Common myeloid progenitor, CD34-positive (primary cell): ENCODE measurements at regions not wholly inside any gene's neighbourhood (a gene's known extent, or its start where the extent isn't known, plus 50 kb on each side); places are given as distances from the start of the nearest gene placed in this dataset.

ENCODE experiments used
- CTCF ChIA-PET: fragments of 350-600 bp; sonication (Branson Sonifier 250); formaldehyde crosslinking; loops from one replicate; lab custom pipeline; 2021; ENCODE audit warnings: antibody characterized with exemption; lab: Charles Lee
- POLR2A ChIA-PET: fragments of 350-600 bp; sonication (Branson Sonifier 250); formaldehyde crosslinking; loops from one replicate; lab custom pipeline; 2021; ENCODE audit warnings: antibody characterized with exemption; lab: Charles Lee
- DNase-seq, 3 donors: peaks; one replicate each; pipeline versions ENCODE4 v3.0.0 to v3.0.0-alpha.2; 2013
- H3K27ac ChIP-seq, 2 experiments: 1 replicate in 1 of 2; 2 replicates in 1 of 2; pipeline ENCODE4 v1.7.0; 2013; ENCODE audit warnings: inconsistent platforms in 2 of 2, low read length in 2 of 2, mild to moderate bottlenecking in 2 of 2, low read depth in 1 of 2, moderate library complexity in 1 of 2; ENCODE audit not compliant: severe bottlenecking in 2 of 2, insufficient read depth in 1 of 2, poor library complexity in 1 of 2
- H3K27me3 ChIP-seq, 5 experiments: replicated peaks in 2 of 5; 1 replicate in 3 of 5; 2 replicates in 2 of 5; pipeline versions ENCODE4 v1.6.1 to v1.7.0; 2013; ENCODE audit warnings: low read length in 4 of 5, mild to moderate bottlenecking in 2 of 5, moderate library complexity in 2 of 5, inconsistent platforms in 1 of 5; ENCODE audit not compliant: insufficient read depth in 5 of 5, control insufficient read depth in 4 of 5
- H3K36me3 ChIP-seq, 4 experiments: 1 replicate in 2 of 4; 2 replicates in 2 of 4; pipeline versions ENCODE4 v1.6.1 to v1.7.0; 2013; ENCODE audit warnings: low read length in 3 of 4, control low read depth in 1 of 4, mild to moderate bottlenecking in 1 of 4; ENCODE audit not compliant: control insufficient read depth in 4 of 4, insufficient read depth in 4 of 4
- H3K4me1 ChIP-seq, 4 experiments: 1 replicate in 3 of 4; 2 replicates in 1 of 4; pipeline versions ENCODE4 v1.6.1 to v1.7.1; 2013; ENCODE audit warnings: low read length in 3 of 4, mild to moderate bottlenecking in 3 of 4, control low read depth in 1 of 4, inconsistent platforms in 1 of 4, moderate library complexity in 1 of 4; ENCODE audit not compliant: control insufficient read depth in 4 of 4, insufficient read depth in 4 of 4; ENCODE audit errors: control extremely low read depth in 1 of 4
- H3K4me3 ChIP-seq, 7 experiments: 1 replicate in 4 of 7; 2 replicates in 3 of 7; pipeline versions ENCODE4 v1.5.1 to v1.7.0; 2013; ENCODE audit warnings: mild to moderate bottlenecking in 7 of 7, low read length in 6 of 7, moderate library complexity in 6 of 7, inconsistent platforms in 2 of 7, low read depth in 2 of 7, control low read depth in 1 of 7; ENCODE audit not compliant: insufficient read depth in 4 of 7, control insufficient read depth in 1 of 7; ENCODE audit errors: extremely low read depth in 1 of 7
- H3K9me3 ChIP-seq, 5 experiments: 1 replicate in 4 of 5; 2 replicates in 1 of 5; pipeline versions ENCODE4 v1.6.1 to v1.7.1; 2013; ENCODE audit warnings: low read length in 4 of 5, mild to moderate bottlenecking in 2 of 5, inconsistent platforms in 1 of 5, low read depth in 1 of 5, moderate library complexity in 1 of 5; ENCODE audit not compliant: control insufficient read depth in 4 of 5, insufficient read depth in 2 of 5; ENCODE audit errors: control extremely low read depth in 1 of 5
- WGBS: methylation state at CpG from one replicate; pipeline ENCODE4 v1.1.5; 2013; ENCODE audit not compliant: insufficient coverage; 5-methylcytosine and 5-hydroxymethylcytosine counted together

- Histone ChIP-seq H3K9me3 (no peaks in the 10 kb centered on the region), H3K36me3 (no peaks in the 10 kb centered on the region), H3K4me1 (peaks cover 0 to 2% (median 0%) of the 10 kb centered on the region in 4 experiments), H3K4me3 (no peak overlapping the region), H3K27me3 (peaks cover 0 to 6% (median 2%) of the 10 kb centered on the region in 5 experiments), H3K27ac (no peak overlapping the region)
- no CpG with 5 or more reads among the region's 5 CpGs for WGBS
- ChIA-PET POLR2A (no interaction called here), CTCF (interaction anchor here (0.6 kb wide), 1 partner anchor 25 kb away, joined by 5 read pairs; no protein-coding TSS in a partner anchor)
- DNase-seq: no peak
These were observed 225.2 kb downstream of the GAS1 start for GRCh38 chr9:86721843-86722705.

- POLR2A ChIA-PET: no interaction called here
- H3K27me3 ChIP-seq: peaks cover 0 to 6% (median 2%) of the 10 kb centered on the region in 5 experiments
- H3K36me3 ChIP-seq: no peaks in the 10 kb centered on the region
- no peaks in the 10 kb centered on the region for H3K9me3 ChIP-seq
- no peak overlapping the region for H3K4me3 ChIP-seq
- DNase-seq: no peak
- H3K4me1 ChIP-seq: peaks cover 0 to 2% (median 0%) of the 10 kb centered on the region in 4 experiments
- no peak overlapping the region for H3K27ac ChIP-seq
- 63% methylated on average over 2 of the region's 5 CpGs for WGBS
- CTCF ChIA-PET: interaction anchor here (0.6 kb wide), 1 partner anchor 26 kb away, joined by 5 read pairs; no protein-coding TSS in a partner anchor
These were observed 226.0 kb downstream of the GAS1 start for GRCh38 chr9:86721226-86721781.

- no peak overlapping the region for H3K27ac ChIP-seq
- H3K27me3 ChIP-seq: peaks cover 0 to 6% (median 2%) of the 10 kb centered on the region in 5 experiments
- DNase-seq: no peak
- H3K9me3 ChIP-seq: no peaks in the 10 kb centered on the region
- H3K4me3 ChIP-seq: no peak overlapping the region
- CTCF ChIA-PET: no interaction called here
- POLR2A ChIA-PET: no interaction called here
- H3K4me1 ChIP-seq: peaks cover 0 to 2% (median 0%) of the 10 kb centered on the region in 4 experiments
- H3K36me3 ChIP-seq: no peaks in the 10 kb centered on the region
- 79% methylated on average over 2 of the region's 9 CpGs for whole genome bisulfite sequencing
These were observed 226.6 kb downstream of the GAS1 start for GRCh38 chr9:86720639-86721225.

GRCh38 chr9:86718388-86719049 is 228.8 kb downstream of the GAS1 start:
- DNase-seq: no peak
- H3K9me3 ChIP-seq: no peaks in the 10 kb centered on the region
- H3K4me3 ChIP-seq: no peak overlapping the region
- no peaks in the 10 kb centered on the region for H3K36me3 ChIP-seq
- POLR2A ChIA-PET: no interaction called here
- WGBS: 83% methylated on average over 11 of the region's 11 CpGs
- H3K27ac ChIP-seq: no peak overlapping the region
- CTCF ChIA-PET: interaction anchor here (0.6 kb wide), 1 partner anchor 10 kb away, joined by 3 read pairs; no protein-coding TSS in a partner anchor
- H3K27me3 ChIP-seq: peaks cover 0 to 7% (median 2%) of the 10 kb centered on the region in 5 experiments
- H3K4me1 ChIP-seq: peaks cover 0 to 2% (median 0%) of the 10 kb centered on the region in 4 experiments

- Histone ChIP-seq H3K4me1 (no peaks in the 10 kb centered on the region), H3K27ac (no peak overlapping the region), H3K4me3 (no peak overlapping the region), H3K36me3 (no peaks in the 10 kb centered on the region), H3K27me3 (peaks cover 0 to 3% (median 0%) of the 10 kb centered on the region in 5 experiments), H3K9me3 (no peaks in the 10 kb centered on the region)
- WGBS: 83% methylated on average over 1 of the region's 4 CpGs
- no peak for DNase-seq
- CTCF ChIA-PET: no interaction called here
- POLR2A ChIA-PET: no interaction called here
These were observed 230.9 kb downstream of the GAS1 start for GRCh38 chr9:86716326-86716922.

GRCh38 chr9:86714999-86715398 is 232.3 kb downstream of the GAS1 start:
- 83% methylated on average over 4 of the region's 4 CpGs for WGBS
- CTCF ChIA-PET: no interaction called here
- Histone ChIP-seq H3K36me3 (no peaks in the 10 kb centered on the region), H3K4me3 (no peak overlapping the region), H3K9me3 (no peaks in the 10 kb centered on the region), H3K27ac (no peak overlapping the region), H3K27me3 (peaks cover 0 to 2% (median 0%) of the 10 kb centered on the region in 5 experiments), H3K4me1 (no peaks in the 10 kb centered on the region)
- no peak for DNase-seq
- POLR2A ChIA-PET: no interaction called here
